ENCODE measurements at regions not wholly inside any gene's neighbourhood (a gene's known extent, or its start where the extent isn't known, plus 50 kb on each side); places are given as distances from the start of the nearest gene placed in this dataset.
"Not testable (repeated sequence)": the region's sequence is repeated elsewhere in the genome, so short reads cannot be mapped to it uniquely, and the experiment has no call there.

- DNase-seq (ENCODE audit: low read depth in 2 of 2), result no peak
Observed at GRCh38 chr16:59113004-59113670, 379.0 kb upstream of the GOT2 start.

- DNase-seq (ENCODE audit: low read depth in 2 of 2), result no peak
Observed at GRCh38 chr16:59111280-59111679, 377.2 kb upstream of the GOT2 start.

GRCh38 chr16:59108374-59108773 is 374.3 kb upstream of the GOT2 start:
- no peak for DNase-seq (ENCODE audit: low read depth in 2 of 2)

GRCh38 chr16:59096682-59097081 is 362.6 kb upstream of the GOT2 start:
- DNase-seq (ENCODE audit: low read depth in 2 of 2), result not testable (repeated sequence)

- no peak for DNase-seq (ENCODE audit: low read depth in 2 of 2)
Observed at GRCh38 chr16:59090541-59090940, 356.4 kb upstream of the GOT2 start.

- no peak for DNase-seq (ENCODE audit: low read depth in 2 of 2)
Observed at GRCh38 chr16:59088431-59088830, 354.3 kb upstream of the GOT2 start.

GRCh38 chr16:59087641-59088040 is 353.5 kb upstream of the GOT2 start:
- no peak for DNase-seq (ENCODE audit: low read depth in 2 of 2)

GRCh38 chr16:59067205-59067604 is 333.1 kb upstream of the GOT2 start:
- no peak for DNase-seq (ENCODE audit: low read depth in 2 of 2)

GRCh38 chr16:59060207-59060606 is 326.1 kb upstream of the GOT2 start:
- no peak for DNase-seq (ENCODE audit: low read depth in 2 of 2)

- no peak for DNase-seq (ENCODE audit: low read depth in 2 of 2)
Observed at GRCh38 chr16:59058250-59058649, 324.1 kb upstream of the GOT2 start.

GRCh38 chr16:59053911-59054310 is 319.8 kb upstream of the GOT2 start:
- no peak for DNase-seq (ENCODE audit: low read depth in 2 of 2)

- no peak for DNase-seq (ENCODE audit: low read depth in 2 of 2)
Observed at GRCh38 chr16:59052231-59052630, 318.1 kb upstream of the GOT2 start.

GRCh38 chr16:59048876-59049275 is 314.8 kb upstream of the GOT2 start:
- DNase-seq (ENCODE audit: low read depth in 2 of 2), result no peak

- no peak for DNase-seq (ENCODE audit: low read depth in 2 of 2)
Observed at GRCh38 chr16:59047114-59047513, 313.0 kb upstream of the GOT2 start.

GRCh38 chr16:59046335-59046734 is 312.2 kb upstream of the GOT2 start:
- no peak for DNase-seq (ENCODE audit: low read depth in 2 of 2)

GRCh38 chr16:59045501-59045900 is 311.4 kb upstream of the GOT2 start:
- DNase-seq (ENCODE audit: low read depth in 2 of 2), result no peak

GRCh38 chr16:59044616-59045015 is 310.5 kb upstream of the GOT2 start:
- DNase-seq (ENCODE audit: low read depth in 2 of 2), result no peak

GRCh38 chr16:59042301-59042700 is 308.2 kb upstream of the GOT2 start:
- no peak for DNase-seq (ENCODE audit: low read depth in 2 of 2)

GRCh38 chr16:59039066-59039720 is 305.1 kb upstream of the GOT2 start:
- DNase-seq (ENCODE audit: low read depth in 2 of 2), result no peak

GRCh38 chr16:59030923-59031485 is 296.9 kb upstream of the GOT2 start:
- DNase-seq (ENCODE audit: low read depth in 2 of 2), result no peak

GRCh38 chr16:59021751-59022150 is 287.6 kb upstream of the GOT2 start:
- DNase-seq (ENCODE audit: low read depth in 2 of 2), result no peak

GRCh38 chr16:59013930-59014329 is 279.8 kb upstream of the GOT2 start:
- no peak for DNase-seq (ENCODE audit: low read depth in 2 of 2)

- no peak for DNase-seq (ENCODE audit: low read depth in 2 of 2)
Observed at GRCh38 chr16:58999762-59000161, 265.6 kb upstream of the GOT2 start.

Data from stimulated activated CD4-positive, alpha-beta T cell treated with anti-CD3 and anti-CD28 coated beads, Interleukin-1b, Interleukin-23, amount 100 ng/mL, for 1 hour (primary cell).